SK-N-MC (cell line): ENCODE measurements at regions not wholly inside any gene's neighbourhood (a gene's known extent, or its start where the extent isn't known, plus 50 kb on each side); places are given as distances from the start of the nearest gene placed in this dataset.
"Not testable (repeated sequence)": the region's sequence is repeated elsewhere in the genome, so short reads cannot be mapped to it uniquely, and the experiment has no call there.

Source experiments
- DNase-seq: peaks from one replicate; pipeline ENCODE4 v3.0.0-alpha.2; 2011; ENCODE audit warnings: low read depth, low spot score
- H3K27ac ChIP-seq: fragments of 200-600 bp; sonication (generic); 2 replicates; pipeline ENCODE4 v1.5.1; 2016; ENCODE audit warnings: mixed run types
- H3K36me3 ChIP-seq: fragments of 200-600 bp; sonication (generic); 2 replicates; pipeline ENCODE4 v1.6.1; 2017; ENCODE audit warnings: antibody characterized with exemption, low read length, mixed read lengths; ENCODE audit not compliant: insufficient read depth
- H3K4me3 ChIP-seq: fragments of 200-600 bp; sonication (generic); 2 replicates; pipeline ENCODE4 v1.5.1; 2016
- H3K9ac ChIP-seq: fragments of 200-600 bp; sonication (generic); 2 replicates; pipeline ENCODE4 v1.8.0; 2017; ENCODE audit warnings: mixed run types, mixed read lengths; ENCODE audit not compliant: insufficient read length
- H3K9me3 ChIP-seq: fragments of 200-600 bp; sonication (generic); 2 replicates; pipeline ENCODE4 v1.6.1; 2017; ENCODE audit warnings: low read depth, mild to moderate bottlenecking, antibody characterized with exemption, low read length, moderate library complexity, mixed read lengths
- EZH2 ChIP-seq: fragments of 200-600 bp; sonication (generic); IDR thresholded peaks from one replicate; pipeline ENCODE4 v1.6.1; 2017; ENCODE audit warnings: antibody characterized with exemption
- FOXP2 ChIP-seq: optimal IDR thresholded peaks from 2 replicates; pipeline ENCODE3; 2011; ENCODE audit warnings: mild to moderate bottlenecking, moderate library complexity; ENCODE audit not compliant: insufficient read depth; ENCODE audit errors: extremely low read length, control extremely low read depth
- POLR2AphosphoS5 ChIP-seq: IDR thresholded peaks from 2 replicates; pipeline ENCODE4 v1.6.1; 2012; ENCODE audit warnings: mild to moderate bottlenecking, low read depth, low read length, borderline replicate concordance

GRCh38 chr10:100655760-100656421 lies 89.5 kb upstream of the PAX2 start:
- H3K9me3 ChIP-seq: no peaks in the 10 kb centered on the region
- no peak overlapping the region for H3K27ac ChIP-seq
- no peak overlapping the region for H3K9ac ChIP-seq
- H3K36me3 ChIP-seq: no peaks in the 10 kb centered on the region
- DNase-seq: no peak
- no peak for TF ChIP-seq EZH2
- peak overlapping the region; percentile 70 for H3K4me3 ChIP-seq

GRCh38 chr10:100656454-100656853 lies 88.9 kb upstream of the PAX2 start:
- Histone ChIP-seq H3K4me3 (no peak overlapping the region), H3K27ac (no peak overlapping the region), H3K36me3 (no peaks in the 10 kb centered on the region), H3K9me3 (no peaks in the 10 kb centered on the region), H3K9ac (no peak overlapping the region)
- DNase-seq: no peak
- TF ChIP-seq FOXP2: no peak
- no peak for TF ChIP-seq EZH2
- no peak for TF ChIP-seq POLR2AphosphoS5

- Histone ChIP-seq H3K36me3 (no peaks in the 10 kb centered on the region), H3K9ac (no peak overlapping the region), H3K27ac (no peak overlapping the region), H3K4me3 (no peak overlapping the region), H3K9me3 (no peaks in the 10 kb centered on the region)
- no peak for DNase-seq
- TF ChIP-seq FOXP2: no peak
- TF ChIP-seq POLR2AphosphoS5: no peak
- no peak for TF ChIP-seq EZH2
These were observed 87.1 kb upstream of the PAX2 start for GRCh38 chr10:100658269-100658668.

GRCh38 chr10:100659361-100660098 lies 85.9 kb upstream of the PAX2 start:
- no peaks in the 10 kb centered on the region for H3K9me3 ChIP-seq
- TF ChIP-seq EZH2 (no peak), POLR2AphosphoS5 (no peak), FOXP2 (no peak)
- H3K36me3 ChIP-seq: no peaks in the 10 kb centered on the region
- no peak overlapping the region for H3K4me3 ChIP-seq
- H3K27ac ChIP-seq: no peak overlapping the region
- H3K9ac ChIP-seq: no peak overlapping the region
- no peak for DNase-seq

GRCh38 chr10:100660365-100660764 lies 85.0 kb upstream of the PAX2 start:
- H3K36me3 ChIP-seq: no peaks in the 10 kb centered on the region
- no peak for DNase-seq
- H3K9me3 ChIP-seq: no peaks in the 10 kb centered on the region
- no peak for TF ChIP-seq FOXP2
- no peak for TF ChIP-seq EZH2
- no peak for TF ChIP-seq POLR2AphosphoS5
- H3K27ac ChIP-seq: no peak overlapping the region
- no peak overlapping the region for H3K4me3 ChIP-seq
- no peak overlapping the region for H3K9ac ChIP-seq

GRCh38 chr10:100660945-100661344 lies 84.4 kb upstream of the PAX2 start:
- Histone ChIP-seq H3K9ac (no peak overlapping the region), H3K36me3 (no peaks in the 10 kb centered on the region), H3K9me3 (no peaks in the 10 kb centered on the region), H3K4me3 (no peak overlapping the region), H3K27ac (no peak overlapping the region)
- TF ChIP-seq POLR2AphosphoS5 (no peak), EZH2 (no peak), FOXP2 (no peak)
- DNase-seq: no peak

GRCh38 chr10:100661520-100661919 lies 83.9 kb upstream of the PAX2 start:
- TF ChIP-seq FOXP2 (no peak), POLR2AphosphoS5 (no peak), EZH2 (no peak)
- no peaks in the 10 kb centered on the region for H3K36me3 ChIP-seq
- DNase-seq: no peak
- H3K9ac ChIP-seq: no peak overlapping the region
- no peak overlapping the region for H3K4me3 ChIP-seq
- H3K27ac ChIP-seq: no peak overlapping the region
- H3K9me3 ChIP-seq: no peaks in the 10 kb centered on the region

- no peak overlapping the region for H3K4me3 ChIP-seq
- DNase-seq: no peak
- no peak overlapping the region for H3K9ac ChIP-seq
- no peak for TF ChIP-seq POLR2AphosphoS5
- TF ChIP-seq FOXP2: no peak
- no peak for TF ChIP-seq EZH2
- H3K27ac ChIP-seq: no peak overlapping the region
- H3K36me3 ChIP-seq: no peaks in the 10 kb centered on the region
- H3K9me3 ChIP-seq: no peaks in the 10 kb centered on the region
These were observed 83.3 kb upstream of the PAX2 start for GRCh38 chr10:100662067-100662466.

- H3K9me3 ChIP-seq: no peaks in the 10 kb centered on the region
- no peak overlapping the region for H3K27ac ChIP-seq
- TF ChIP-seq FOXP2 (no peak), EZH2 (no peak), POLR2AphosphoS5 (no peak)
- DNase-seq: no peak
- no peak overlapping the region for H3K9ac ChIP-seq
- no peak overlapping the region for H3K4me3 ChIP-seq
- no peaks in the 10 kb centered on the region for H3K36me3 ChIP-seq
These were observed 80.8 kb upstream of the PAX2 start for GRCh38 chr10:100664316-100665149.

GRCh38 chr10:100666634-100667033 lies 78.7 kb upstream of the PAX2 start:
- H3K9ac ChIP-seq, H3K9me3 ChIP-seq, DNase-seq, H3K27ac ChIP-seq, H3K4me3 ChIP-seq, H3K36me3 ChIP-seq: not testable (repeated sequence)
